AG10803 (cell line): ENCODE measurements at regions not wholly inside any gene's neighbourhood (a gene's known extent, or its start where the extent isn't known, plus 50 kb on each side); places are given as distances from the start of the nearest gene placed in this dataset.

ENCODE experiments used
- DNase-seq: peaks from one replicate; pipeline ENCODE4 v3.0.0; 2010; ENCODE audit warnings: low read depth
- H3K4me3 ChIP-seq: 2 replicates; pipeline ENCODE4 v1.5.1; 2011; ENCODE audit warnings: mild to moderate bottlenecking, low read length, control low read depth
- CTCF ChIP-seq: conservative IDR thresholded peaks from 2 replicates; pipeline ENCODE4 v1.5.1; 2011; ENCODE audit warnings: mild to moderate bottlenecking, low read length, control low read depth, inconsistent platforms

DNA sequence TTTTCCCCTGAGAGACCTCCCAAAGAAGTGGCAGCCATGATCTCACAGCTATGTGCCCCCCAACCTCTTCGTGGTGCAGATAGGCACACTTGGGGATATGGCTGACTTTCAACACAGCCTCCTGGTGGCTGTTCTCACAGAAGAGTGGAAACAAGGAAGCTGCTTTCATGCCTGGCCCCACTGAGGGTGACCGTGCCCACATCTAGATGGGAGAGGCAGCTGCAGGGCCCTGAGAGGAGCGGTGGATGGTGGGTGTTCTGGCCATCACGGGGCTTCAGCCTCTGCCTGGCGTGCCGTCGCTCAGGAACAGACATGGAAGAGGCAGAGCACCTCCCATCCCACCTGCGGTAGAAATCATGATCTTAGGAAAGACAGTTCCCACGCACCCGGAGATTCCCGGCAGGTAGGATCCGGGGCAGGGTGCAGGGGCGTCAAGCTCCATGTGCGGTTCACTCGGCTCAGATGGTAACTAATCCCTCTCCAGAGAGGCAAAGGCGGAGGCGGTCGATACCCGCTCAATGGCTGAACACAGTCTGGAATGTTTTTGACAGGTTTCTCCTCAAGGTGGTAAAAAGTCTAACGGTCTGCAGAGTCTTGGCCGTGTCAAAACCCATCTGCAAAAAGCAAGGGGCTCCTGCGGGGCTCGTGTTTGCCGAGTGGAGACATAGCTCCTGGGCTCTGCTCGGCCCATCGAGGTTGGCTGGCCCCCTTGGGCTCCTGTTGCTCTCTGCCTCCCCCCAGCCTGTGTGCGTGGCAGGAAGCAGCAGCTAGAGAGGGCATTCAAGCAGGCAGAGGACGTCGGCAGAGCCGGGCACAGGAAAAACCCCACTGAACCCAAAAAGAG is 225.2 kb upstream of the RTL1 start:
- no peak overlapping the region for H3K4me3 ChIP-seq
- DNase-seq = no peak

GRCh38 chr14:101129521-101130167 is 226.1 kb upstream of the RTL1 start:
- no peak for DNase-seq
- H3K4me3 ChIP-seq = no peak overlapping the region
- TF ChIP-seq CTCF = no peak

More for the DNA sequence above, 225.2 kb upstream of the RTL1 start:
- no peak for TF ChIP-seq CTCF

DNA sequence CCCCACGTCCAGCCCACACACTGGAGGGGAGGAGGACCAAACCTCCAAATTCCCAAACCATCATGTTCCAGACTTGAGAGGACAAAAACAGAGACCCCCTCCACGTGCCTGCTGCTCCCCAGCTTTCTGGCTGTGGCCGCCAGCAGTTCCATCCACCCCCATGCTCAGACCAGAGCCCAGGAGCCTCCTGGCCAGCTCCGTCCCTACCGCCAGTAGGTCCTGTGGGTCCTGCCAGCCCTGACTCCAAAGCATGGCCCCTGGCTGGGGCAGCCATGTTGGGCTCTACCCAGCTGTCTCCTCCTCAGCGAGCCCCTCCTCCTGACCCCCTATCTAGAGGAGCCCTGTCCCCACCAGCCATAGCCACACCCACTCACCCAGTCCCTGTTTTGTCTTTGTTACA is 227.3 kb upstream of the RTL1 start:
- no peak overlapping the region for H3K4me3 ChIP-seq

DNA sequence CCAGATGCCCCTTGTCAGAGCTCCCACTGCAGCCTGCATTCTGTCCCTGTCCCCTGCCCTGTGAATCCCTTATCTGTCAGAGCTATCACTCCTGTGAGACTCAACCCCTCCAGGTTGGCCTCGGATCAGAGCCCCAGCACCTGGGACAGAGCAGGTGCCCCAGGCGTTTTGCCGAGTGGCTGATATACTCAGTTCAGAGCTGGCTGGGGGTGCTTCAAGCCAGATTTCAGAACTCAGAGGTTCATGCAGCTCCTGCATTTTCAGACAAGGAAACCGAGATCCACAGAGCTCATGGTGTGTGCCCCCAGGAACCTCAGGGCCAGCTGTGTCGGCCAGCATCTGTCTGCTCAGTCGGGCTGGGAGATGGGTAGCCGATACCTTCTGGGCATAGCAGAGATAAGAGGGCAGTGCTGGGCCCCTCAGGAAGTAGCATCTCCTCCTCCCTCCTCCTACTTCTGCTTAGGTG is 228.0 kb upstream of the RTL1 start:
- no peak overlapping the region for H3K4me3 ChIP-seq
- no peak for TF ChIP-seq CTCF
- DNase-seq = no peak

More for the DNA sequence above, 227.3 kb upstream of the RTL1 start:
- no peak for TF ChIP-seq CTCF
- no peak for DNase-seq

- no peak overlapping the region for H3K4me3 ChIP-seq
- TF ChIP-seq CTCF = no peak
- DNase-seq = no peak
Observed at GRCh38 chr14:101132051-101132571, 228.6 kb upstream of the RTL1 start.

DNA sequence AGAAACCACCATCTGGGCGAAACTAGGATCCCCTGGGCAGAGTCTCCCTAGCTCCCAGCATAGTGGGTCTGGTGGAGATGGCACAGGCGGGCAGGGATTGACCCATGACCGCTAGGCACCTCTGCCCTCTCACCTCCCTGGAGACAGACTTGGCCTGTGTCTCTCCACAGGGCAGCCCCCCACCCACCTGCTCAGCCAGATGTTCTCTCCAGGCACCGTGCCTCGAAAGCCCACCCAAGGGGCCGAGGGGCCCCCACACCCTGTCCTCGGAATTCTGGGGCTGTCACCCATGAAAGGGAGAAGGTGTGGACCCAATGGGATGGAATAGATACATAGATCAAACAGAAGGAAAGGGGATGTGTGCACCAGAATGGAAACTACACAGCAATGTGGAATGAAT is 229.1 kb upstream of the RTL1 start:
- no peak for DNase-seq
- no peak for TF ChIP-seq CTCF
- H3K4me3 ChIP-seq = no peak overlapping the region
